ENCODE measurements at regions not wholly inside any gene's neighbourhood (a gene's known extent, or its start where the extent isn't known, plus 50 kb on each side); places are given as distances from the start of the nearest gene placed in this dataset.

DNA sequence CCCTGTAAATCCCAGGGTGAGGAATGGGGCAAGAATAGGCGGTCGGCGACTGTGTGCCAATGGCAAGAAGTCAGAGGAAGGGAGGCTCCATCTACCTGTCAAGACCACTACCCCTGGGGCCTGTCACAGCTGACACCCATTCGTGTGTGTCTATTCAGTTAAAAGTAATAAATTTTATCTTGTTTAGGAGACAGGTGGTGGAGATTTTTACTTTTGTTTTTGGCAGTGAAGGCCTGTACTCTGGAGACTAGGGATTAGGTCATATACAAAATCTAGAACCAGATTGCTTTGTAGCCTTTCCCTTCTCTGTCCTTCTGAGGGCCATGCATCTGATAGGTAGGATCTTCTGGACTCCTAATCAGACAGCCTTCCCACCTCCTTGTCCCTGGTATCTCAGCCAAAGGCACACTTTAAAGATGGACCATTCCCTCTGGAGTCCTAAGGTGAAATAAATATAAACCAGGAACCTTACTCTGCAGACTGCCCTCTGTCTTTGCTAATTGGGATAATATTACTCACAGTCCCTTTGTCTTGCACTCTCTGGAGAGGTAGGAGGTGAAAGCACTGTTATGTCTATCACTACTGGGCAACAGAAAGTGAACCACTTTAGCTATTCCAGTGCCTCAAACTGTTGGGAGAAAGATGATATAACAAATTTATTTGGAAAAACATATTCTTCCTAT lies 213.2 kb upstream of the ACTBL2 start:
- Histone ChIP-seq H3K56ac (replicated peaks; ENCODE audit: insufficient read length, low read depth, low read length) (no peak overlapping the region), H3K79me2 (ENCODE audit: control insufficient read depth in 1 of 2, insufficient read depth in 2 of 2, low read length in 2 of 2) (no peaks in the 10 kb centered on the region), H2BK12ac (ENCODE audit: low read depth, low read length) (peak overlapping the region; percentile 29; the same call in 1 of the 2 replicates), H4K20me1 (replicated peaks in 1 of 2; ENCODE audit: control insufficient read depth in 1 of 2, insufficient read depth in 2 of 2, low read length in 2 of 2) (no peaks in the 10 kb centered on the region), H3K4me2 (ENCODE audit: insufficient read depth in 1 of 2, low read depth in 2 of 2, low read length in 2 of 2) (no peak overlapping the region), H3K36me3 (ENCODE audit: control insufficient read depth in 2 of 4, insufficient read depth in 4 of 4, low read length in 3 of 4) (no peaks in the 10 kb centered on the region; a peak in 1 of 8 replicates), H3K23ac (ENCODE audit: insufficient read length) (no peak overlapping the region), H2AK5ac (ENCODE audit: low read depth, low read length) (no peak overlapping the region), H2BK15ac (ENCODE audit: low read length) (no peak overlapping the region), H4K8ac (ENCODE audit: extremely low read depth, insufficient read depth, low read length) (no peak overlapping the region), H3K14ac (ENCODE audit: insufficient read length) (no peak overlapping the region), H3K27ac (ENCODE audit: low read depth, low read length) (no peak overlapping the region), H2AFZ (ENCODE audit: low read length) (no peak overlapping the region), H2BK5ac (ENCODE audit: low read depth, low read length) (no peak overlapping the region), H4K5ac (ENCODE audit: insufficient read length, low read depth, low read length) (no peak overlapping the region), H4K91ac (replicated peaks; ENCODE audit: insufficient read length, low read length) (no peak overlapping the region), H3K4me3 (ENCODE audit: extremely low read depth in 1 of 4, insufficient read depth in 2 of 4, low read depth in 3 of 4, low read length in 4 of 4) (no peak overlapping the region), H3K18ac (ENCODE audit: extremely low read depth, low read length) (no peak overlapping the region), H2BK20ac (ENCODE audit: low read length) (no peak overlapping the region), H3K9ac (replicated peaks in 1 of 4; ENCODE audit: extremely low read depth in 1 of 4, low read depth in 3 of 4, low read length in 3 of 4) (no peak overlapping the region), H3K27me3 (replicated peaks in 1 of 4; ENCODE audit: control insufficient read depth in 3 of 4, extremely low read depth in 1 of 4, insufficient read depth in 3 of 4, low read length in 3 of 4) (no peaks in the 10 kb centered on the region), H3K4ac (replicated peaks; ENCODE audit: insufficient read length, low read depth, low read length) (no peak overlapping the region), H3K4me1 (replicated peaks in 1 of 4; ENCODE audit: control insufficient read depth in 3 of 4, insufficient read depth in 4 of 4, low read length in 3 of 4) (peaks cover 0 to 3% (median 1%) of the 10 kb centered on the region in 4 experiments; a peak in 3 of 7 replicates), H3K9me3 (ENCODE audit: insufficient read depth in 2 of 2, low read depth in 1 of 2, low read length in 1 of 2) (no peaks in the 10 kb centered on the region), H3K79me1 (ENCODE audit: low read depth, low read length) (no peaks in the 10 kb centered on the region), H3K23me2 (ENCODE audit: low read depth, low read length) (no peaks in the 10 kb centered on the region), H2BK120ac (replicated peaks; ENCODE audit: low read depth, low read length) (no peak overlapping the region)
- no peak for DNase-seq (ENCODE audit: low read depth in 1 of 2, low spot score in 2 of 2)
- POLR2A ChIA-PET (ENCODE audit: partially characterized antibody), result no interaction called here
- FAIRE-seq, result no peak
- WGBS, 2 experiments (ENCODE audit: extremely low coverage in 1 of 2, insufficient coverage in 1 of 2, insufficient read length in 1 of 2, insufficient replicate concordance in 2 of 2, low coverage in 1 of 2, low lambda C conversion rate in 2 of 2, missing lambda C conversion rate in 1 of 2), result 94% methylated on average over 4 of the region's 4 CpGs; no CpG with 5 or more reads in 1 of the 2 experiments
- CTCF ChIA-PET (ENCODE audit: partially characterized antibody), result interaction anchor here (0.6 to 1.0 kb wide), 4 partner anchors 15 to 508 kb away, joined by 3 to 6 read pairs (median 4); no protein-coding TSS in a partner anchor
- TF ChIP-seq POLR2AphosphoS5 (IDR thresholded peaks at IDR 0.05; ENCODE audit: low read depth, low read length) (no peak), RAD21 (IDR thresholded peaks at IDR 0.05 in 1 of 2, conservative IDR thresholded peaks at IDR 0.05 in 1 of 2; ENCODE audit: low read depth in 2 of 2, low read length in 2 of 2) (no peak), KDM1A (IDR thresholded peaks at IDR 0.05; ENCODE audit: borderline replicate concordance, low read length) (no peak), SP4 (IDR thresholded peaks at IDR 0.05; ENCODE audit: low read length) (no peak), CBX5 (IDR thresholded peaks at IDR 0.05; ENCODE audit: low read depth, low read length) (no peak), SIX5 (IDR thresholded peaks at IDR 0.05; ENCODE audit: low read depth, low read length) (no peak), YY1 (IDR thresholded peaks at IDR 0.05; ENCODE audit: low read depth, low read length) (no peak), NANOG (IDR thresholded peaks at IDR 0.05; ENCODE audit: insufficient read depth, low read depth, low read length, poor library complexity, severe bottlenecking) (no peak), NRF1 (IDR thresholded peaks at IDR 0.05; ENCODE audit: low read depth, low read length) (no peak), RFX5 (IDR thresholded peaks at IDR 0.05; ENCODE audit: borderline replicate concordance, low read depth, low read length) (no peak), HDAC6 (IDR thresholded peaks at IDR 0.05; ENCODE audit: low read depth, low read length) (no peak), CHD2 (IDR thresholded peaks at IDR 0.05; ENCODE audit: low read length) (no peak), SIN3A (conservative IDR thresholded peaks at IDR 0.05 in 1 of 2, IDR thresholded peaks at IDR 0.05 in 1 of 2; ENCODE audit: low read depth in 1 of 2, low read length in 2 of 2) (no peak)

Measured in H1 (cell line).